T-helper 1 cell treated with Interleukin-12 subunit alpha and Interleukin-12 subunit beta and Interleukin-4 antibody, amounts not matched to agents 30 μg/mL and 1 μg/mL, for 36 hours (primary cell): ENCODE measurements at regions not wholly inside any gene's neighbourhood (a gene's known extent, or its start where the extent isn't known, plus 50 kb on each side); places are given as distances from the start of the nearest gene placed in this dataset.

Experiments used
- H3K27ac Mint-ChIP-seq: one replicate; pipeline ENCODE4 v1.8.0; 2021; ENCODE audit warnings: mild to moderate bottlenecking, mixed read lengths
- H3K27me3 Mint-ChIP-seq: one replicate; pipeline ENCODE4 v1.8.0; 2021; ENCODE audit warnings: low read depth, mixed read lengths
- H3K36me3 Mint-ChIP-seq: one replicate; pipeline ENCODE4 v1.8.0; 2021; ENCODE audit warnings: low read depth, mixed read lengths
- H3K4me1 Mint-ChIP-seq: one replicate; pipeline ENCODE4 v1.8.0; 2021; ENCODE audit warnings: low read depth, mixed read lengths
- H3K4me3 Mint-ChIP-seq: one replicate; pipeline ENCODE4 v1.8.0; 2021; ENCODE audit warnings: mild to moderate bottlenecking, moderate library complexity, mixed read lengths
- H3K9me3 Mint-ChIP-seq: one replicate; pipeline ENCODE4 v1.8.0; 2021; ENCODE audit warnings: mixed read lengths

GRCh38 chr3:31405515-31405914, 127.2 kb upstream of the STT3B start:
- Mint-ChIP-seq H3K27me3 (peaks cover 3% of the 10 kb centered on the region), H3K36me3 (peaks cover 4% of the 10 kb centered on the region), H3K27ac (no peak overlapping the region), H3K4me1 (peaks cover 5% of the 10 kb centered on the region), H3K9me3 (peaks cover 13% of the 10 kb centered on the region), H3K4me3 (no peak overlapping the region)

- Mint-ChIP-seq H3K27ac (no peak overlapping the region), H3K36me3 (no peaks in the 10 kb centered on the region), H3K4me1 (peaks cover 5% of the 10 kb centered on the region), H3K4me3 (no peak overlapping the region), H3K27me3 (peaks cover 3% of the 10 kb centered on the region), H3K9me3 (peaks cover 6% of the 10 kb centered on the region)
These were observed 125.8 kb upstream of the STT3B start for GRCh38 chr3:31406896-31407295.

GRCh38 chr3:31407665-31408064, 125.1 kb upstream of the STT3B start:
- H3K4me1 Mint-ChIP-seq: peaks cover 2% of the 10 kb centered on the region
- no peak overlapping the region for H3K4me3 Mint-ChIP-seq
- peaks cover 3% of the 10 kb centered on the region for H3K27me3 Mint-ChIP-seq
- no peaks in the 10 kb centered on the region for H3K36me3 Mint-ChIP-seq
- no peak overlapping the region for H3K27ac Mint-ChIP-seq
- peaks cover 6% of the 10 kb centered on the region for H3K9me3 Mint-ChIP-seq

- H3K27ac Mint-ChIP-seq: no peak overlapping the region
- H3K36me3 Mint-ChIP-seq: no peaks in the 10 kb centered on the region
- H3K4me1 Mint-ChIP-seq: peaks cover 2% of the 10 kb centered on the region
- no peak overlapping the region for H3K4me3 Mint-ChIP-seq
- H3K9me3 Mint-ChIP-seq: peaks cover under 1% of the 10 kb centered on the region
- H3K27me3 Mint-ChIP-seq: peaks cover under 1% of the 10 kb centered on the region
These were observed 124.0 kb upstream of the STT3B start for GRCh38 chr3:31408720-31409119.

- H3K4me1 Mint-ChIP-seq: peaks cover 2% of the 10 kb centered on the region
- H3K4me3 Mint-ChIP-seq: no peak overlapping the region
- H3K9me3 Mint-ChIP-seq: no peaks in the 10 kb centered on the region
- H3K27ac Mint-ChIP-seq: no peak overlapping the region
- no peaks in the 10 kb centered on the region for H3K27me3 Mint-ChIP-seq
- H3K36me3 Mint-ChIP-seq: no peaks in the 10 kb centered on the region
These were observed 123.3 kb upstream of the STT3B start for GRCh38 chr3:31409389-31409788.

- no peaks in the 10 kb centered on the region for H3K27me3 Mint-ChIP-seq
- H3K4me3 Mint-ChIP-seq: no peak overlapping the region
- H3K36me3 Mint-ChIP-seq: no peaks in the 10 kb centered on the region
- H3K4me1 Mint-ChIP-seq: peaks cover 2% of the 10 kb centered on the region
- no peak overlapping the region for H3K27ac Mint-ChIP-seq
- no peaks in the 10 kb centered on the region for H3K9me3 Mint-ChIP-seq
These were observed 122.9 kb upstream of the STT3B start for GRCh38 chr3:31409866-31410265.

GRCh38 chr3:31410411-31410810, 122.3 kb upstream of the STT3B start:
- Mint-ChIP-seq H3K27ac (no peak overlapping the region), H3K4me1 (peaks cover 2% of the 10 kb centered on the region), H3K9me3 (no peaks in the 10 kb centered on the region), H3K36me3 (no peaks in the 10 kb centered on the region), H3K4me3 (no peak overlapping the region), H3K27me3 (no peaks in the 10 kb centered on the region)

GRCh38 chr3:31412832-31413231, 119.9 kb upstream of the STT3B start:
- H3K4me3 Mint-ChIP-seq: no peak overlapping the region
- H3K27ac Mint-ChIP-seq: no peak overlapping the region
- no peaks in the 10 kb centered on the region for H3K27me3 Mint-ChIP-seq
- H3K4me1 Mint-ChIP-seq: no peaks in the 10 kb centered on the region
- no peaks in the 10 kb centered on the region for H3K36me3 Mint-ChIP-seq
- no peaks in the 10 kb centered on the region for H3K9me3 Mint-ChIP-seq

GRCh38 chr3:31413515-31413914, 119.2 kb upstream of the STT3B start:
- Mint-ChIP-seq H3K4me1 (no peaks in the 10 kb centered on the region), H3K36me3 (no peaks in the 10 kb centered on the region), H3K27ac (no peak overlapping the region), H3K4me3 (no peak overlapping the region), H3K9me3 (no peaks in the 10 kb centered on the region), H3K27me3 (no peaks in the 10 kb centered on the region)

GRCh38 chr3:31416980-31417379, 115.7 kb upstream of the STT3B start:
- Mint-ChIP-seq H3K4me3 (no peak overlapping the region), H3K27ac (no peak overlapping the region), H3K9me3 (peaks cover 7% of the 10 kb centered on the region), H3K4me1 (peaks cover 8% of the 10 kb centered on the region), H3K27me3 (no peaks in the 10 kb centered on the region), H3K36me3 (peaks cover 3% of the 10 kb centered on the region)

GRCh38 chr3:31417486-31417885, 115.2 kb upstream of the STT3B start:
- Mint-ChIP-seq H3K9me3 (peaks cover 7% of the 10 kb centered on the region), H3K4me3 (no peak overlapping the region), H3K4me1 (peaks cover 13% of the 10 kb centered on the region), H3K27me3 (no peaks in the 10 kb centered on the region), H3K36me3 (peaks cover 3% of the 10 kb centered on the region), H3K27ac (no peak overlapping the region)

GRCh38 chr3:31420311-31420710, 112.4 kb upstream of the STT3B start:
- H3K4me1 Mint-ChIP-seq: peaks cover 23% of the 10 kb centered on the region
- peaks cover 7% of the 10 kb centered on the region for H3K9me3 Mint-ChIP-seq
- peak overlapping the region; percentile 33 for H3K27ac Mint-ChIP-seq
- H3K27me3 Mint-ChIP-seq: no peaks in the 10 kb centered on the region
- no peak overlapping the region for H3K4me3 Mint-ChIP-seq
- H3K36me3 Mint-ChIP-seq: peaks cover 8% of the 10 kb centered on the region

GRCh38 chr3:31421314-31422048, 111.2 kb upstream of the STT3B start:
- peaks cover 11% of the 10 kb centered on the region for H3K36me3 Mint-ChIP-seq
- peaks cover 23% of the 10 kb centered on the region for H3K4me1 Mint-ChIP-seq
- H3K9me3 Mint-ChIP-seq: peaks cover 12% of the 10 kb centered on the region
- H3K4me3 Mint-ChIP-seq: peak overlapping the region; percentile 12
- H3K27ac Mint-ChIP-seq: peak overlapping the region; percentile 83
- H3K27me3 Mint-ChIP-seq: no peaks in the 10 kb centered on the region

- H3K9me3 Mint-ChIP-seq: peaks cover 12% of the 10 kb centered on the region
- peaks cover 23% of the 10 kb centered on the region for H3K4me1 Mint-ChIP-seq
- no peaks in the 10 kb centered on the region for H3K27me3 Mint-ChIP-seq
- peak overlapping the region; percentile 2 for H3K27ac Mint-ChIP-seq
- H3K36me3 Mint-ChIP-seq: peaks cover 11% of the 10 kb centered on the region
- no peak overlapping the region for H3K4me3 Mint-ChIP-seq
These were observed 110.5 kb upstream of the STT3B start for GRCh38 chr3:31422237-31422636.

- peaks cover 21% of the 10 kb centered on the region for H3K9me3 Mint-ChIP-seq
- H3K27me3 Mint-ChIP-seq: peaks cover 7% of the 10 kb centered on the region
- H3K36me3 Mint-ChIP-seq: peaks cover 13% of the 10 kb centered on the region
- H3K4me3 Mint-ChIP-seq: no peak overlapping the region
- H3K27ac Mint-ChIP-seq: no peak overlapping the region
- H3K4me1 Mint-ChIP-seq: peaks cover 23% of the 10 kb centered on the region
These were observed 109.2 kb upstream of the STT3B start for GRCh38 chr3:31423482-31423881.
